K562 (cell line): ENCODE measurements at regions not wholly inside any gene's neighbourhood (a gene's known extent, or its start where the extent isn't known, plus 50 kb on each side); places are given as distances from the start of the nearest gene placed in this dataset.

Experiments
- BRF1 ChIP-seq: IDR thresholded peaks from 3 replicates; pipeline ENCODE4 v1.6.1; 2011; ENCODE audit warnings: borderline replicate concordance, mild to moderate bottlenecking; ENCODE audit not compliant: insufficient read length; ENCODE audit errors: extremely low read depth
- MYC ChIP-seq, 2 experiments: fragments of 250-450 bp in 1 of 2; sonication (Bioruptor Pico) in 1 of 2; IDR thresholded peaks; 2 replicates each; pipeline versions ENCODE4 v1.5.1 to v1.6.1; 2012 to 2021; ENCODE audit warnings: low read depth in 2 of 2, borderline replicate concordance in 1 of 2, improper control_type of control experiment in 1 of 2, low read length in 1 of 2, mild to moderate bottlenecking in 1 of 2, moderate library complexity in 1 of 2
- NFRKB ChIP-seq: fragments of 450-650 bp; IDR thresholded peaks from 2 replicates; pipeline ENCODE4 v1.6.1; 2016; ENCODE audit warnings: low read depth
- SPI1 ChIP-seq: IDR thresholded peaks from 2 replicates; pipeline ENCODE4 v1.6.1; 2011; ENCODE audit warnings: low read depth, low read length, control low read depth, borderline replicate concordance
- SRF ChIP-seq, 2 experiments: fragments of 250-450, 450-650 bp in 1 of 2; sonication (Bioruptor Pico) in 1 of 2; sonication (generic) in 1 of 2; formaldehyde crosslinking; IDR thresholded peaks; 2 replicates each; pipeline versions ENCODE4 v1.5.0 to v1.5.1; 2020 to 2022; ENCODE audit warnings: mild to moderate bottlenecking in 1 of 2, missing genetic modification reagents in 1 of 2
- STAT5A ChIP-seq: IDR thresholded peaks from 2 replicates; pipeline ENCODE4 v1.6.1; 2012; ENCODE audit warnings: low read length, inconsistent platforms, borderline replicate concordance
- TF ChIP-seq, protein P1 (sequence below), 3 experiments: IDR thresholded peaks in 2 of 3; conservative IDR thresholded peaks in 1 of 3; 2 replicates each; pipeline ENCODE4 v1.5.1; 2011 to 2012; ENCODE audit warnings: low read length in 3 of 3, mild to moderate bottlenecking in 3 of 3, control low read depth in 2 of 3, improper control_type of control experiment in 1 of 3, inconsistent platforms in 1 of 3, low read depth in 1 of 3, mixed read lengths in 1 of 3, moderate library complexity in 1 of 3; ENCODE audit not compliant: insufficient read depth in 2 of 3

DNA sequence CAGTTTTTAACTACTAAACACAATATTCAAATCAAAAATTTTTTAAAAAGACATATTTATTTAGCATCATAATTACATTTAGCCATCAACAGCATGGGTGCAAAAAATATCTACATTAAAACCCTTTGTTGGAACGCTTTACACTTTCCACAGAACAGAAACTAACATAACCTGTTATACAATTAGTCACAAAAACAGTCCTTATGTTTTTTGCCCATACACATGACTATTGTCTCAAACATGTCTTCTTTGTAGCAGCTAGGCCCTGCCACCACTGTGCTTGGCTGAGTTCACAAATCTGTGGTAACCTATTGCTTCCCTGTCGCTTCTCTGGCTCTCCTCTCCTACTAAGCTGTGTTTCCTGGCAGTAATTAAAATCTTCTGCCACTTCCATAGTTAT lies 1350.0 kb upstream of the ADGRL2 start:
- TF ChIP-seq NFRKB, result no peak
- TF ChIP-seq STAT5A, result no peak
- TF ChIP-seq SRF (CRISPR knock-in tag; IDR thresholded peaks at IDR 0.05), result no peak
- TF ChIP-seq, protein P1, sequence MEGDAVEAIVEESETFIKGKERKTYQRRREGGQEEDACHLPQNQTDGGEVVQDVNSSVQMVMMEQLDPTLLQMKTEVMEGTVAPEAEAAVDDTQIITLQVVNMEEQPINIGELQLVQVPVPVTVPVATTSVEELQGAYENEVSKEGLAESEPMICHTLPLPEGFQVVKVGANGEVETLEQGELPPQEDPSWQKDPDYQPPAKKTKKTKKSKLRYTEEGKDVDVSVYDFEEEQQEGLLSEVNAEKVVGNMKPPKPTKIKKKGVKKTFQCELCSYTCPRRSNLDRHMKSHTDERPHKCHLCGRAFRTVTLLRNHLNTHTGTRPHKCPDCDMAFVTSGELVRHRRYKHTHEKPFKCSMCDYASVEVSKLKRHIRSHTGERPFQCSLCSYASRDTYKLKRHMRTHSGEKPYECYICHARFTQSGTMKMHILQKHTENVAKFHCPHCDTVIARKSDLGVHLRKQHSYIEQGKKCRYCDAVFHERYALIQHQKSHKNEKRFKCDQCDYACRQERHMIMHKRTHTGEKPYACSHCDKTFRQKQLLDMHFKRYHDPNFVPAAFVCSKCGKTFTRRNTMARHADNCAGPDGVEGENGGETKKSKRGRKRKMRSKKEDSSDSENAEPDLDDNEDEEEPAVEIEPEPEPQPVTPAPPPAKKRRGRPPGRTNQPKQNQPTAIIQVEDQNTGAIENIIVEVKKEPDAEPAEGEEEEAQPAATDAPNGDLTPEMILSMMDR (IDR thresholded peaks at IDR 0.05 in 2 of 3, conservative IDR thresholded peaks at IDR 0.05 in 1 of 3; ENCODE audit: insufficient read depth in 2 of 3, low read depth in 1 of 3, low read length in 3 of 3), result no peak
- TF ChIP-seq SPI1, result no peak
- TF ChIP-seq MYC (IDR thresholded peaks at IDR 0.05; ENCODE audit: low read depth, low read length), result no peak
- no peak for TF ChIP-seq MYC (CRISPR knock-in tag; IDR thresholded peaks at IDR 0.05; ENCODE audit: borderline replicate concordance, low read depth)
- TF ChIP-seq BRF1, result no peak
